Ishikawa (cell line): ENCODE measurements at regions not wholly inside any gene's neighbourhood (a gene's known extent, or its start where the extent isn't known, plus 50 kb on each side); places are given as distances from the start of the nearest gene placed in this dataset.

Experiments
- CREB1 ChIP-seq: IDR thresholded peaks from 2 replicates; pipeline ENCODE4 v1.6.1; 2012; ENCODE audit warnings: low read depth
- FOXM1 ChIP-seq: IDR thresholded peaks from 2 replicates; pipeline ENCODE4 v1.6.1; 2012; ENCODE audit warnings: low read depth, borderline replicate concordance
- MAX ChIP-seq: IDR thresholded peaks from 2 replicates; pipeline ENCODE4 v1.6.1; 2012
- RAD21 ChIP-seq: IDR thresholded peaks from 2 replicates; pipeline ENCODE4 v1.6.1; 2012; ENCODE audit warnings: low read depth
- TAF1 ChIP-seq: IDR thresholded peaks from 2 replicates; pipeline ENCODE4 v1.6.1; 2012; ENCODE audit warnings: low read depth, mild to moderate bottlenecking
- TEAD4 ChIP-seq: IDR thresholded peaks from 2 replicates; pipeline ENCODE4 v1.6.1; 2012
- TF ChIP-seq, protein P1 (sequence below): IDR thresholded peaks from 2 replicates; pipeline ENCODE4 v1.6.1; 2012; ENCODE audit warnings: low read depth, mild to moderate bottlenecking

GRCh38 chr5:51732304-51732703, 349.1 kb downstream of the ISL1 start:
- TF ChIP-seq TAF1, result no peak
- no peak for TF ChIP-seq RAD21
- TF ChIP-seq MAX, result no peak
- TF ChIP-seq, protein P1, sequence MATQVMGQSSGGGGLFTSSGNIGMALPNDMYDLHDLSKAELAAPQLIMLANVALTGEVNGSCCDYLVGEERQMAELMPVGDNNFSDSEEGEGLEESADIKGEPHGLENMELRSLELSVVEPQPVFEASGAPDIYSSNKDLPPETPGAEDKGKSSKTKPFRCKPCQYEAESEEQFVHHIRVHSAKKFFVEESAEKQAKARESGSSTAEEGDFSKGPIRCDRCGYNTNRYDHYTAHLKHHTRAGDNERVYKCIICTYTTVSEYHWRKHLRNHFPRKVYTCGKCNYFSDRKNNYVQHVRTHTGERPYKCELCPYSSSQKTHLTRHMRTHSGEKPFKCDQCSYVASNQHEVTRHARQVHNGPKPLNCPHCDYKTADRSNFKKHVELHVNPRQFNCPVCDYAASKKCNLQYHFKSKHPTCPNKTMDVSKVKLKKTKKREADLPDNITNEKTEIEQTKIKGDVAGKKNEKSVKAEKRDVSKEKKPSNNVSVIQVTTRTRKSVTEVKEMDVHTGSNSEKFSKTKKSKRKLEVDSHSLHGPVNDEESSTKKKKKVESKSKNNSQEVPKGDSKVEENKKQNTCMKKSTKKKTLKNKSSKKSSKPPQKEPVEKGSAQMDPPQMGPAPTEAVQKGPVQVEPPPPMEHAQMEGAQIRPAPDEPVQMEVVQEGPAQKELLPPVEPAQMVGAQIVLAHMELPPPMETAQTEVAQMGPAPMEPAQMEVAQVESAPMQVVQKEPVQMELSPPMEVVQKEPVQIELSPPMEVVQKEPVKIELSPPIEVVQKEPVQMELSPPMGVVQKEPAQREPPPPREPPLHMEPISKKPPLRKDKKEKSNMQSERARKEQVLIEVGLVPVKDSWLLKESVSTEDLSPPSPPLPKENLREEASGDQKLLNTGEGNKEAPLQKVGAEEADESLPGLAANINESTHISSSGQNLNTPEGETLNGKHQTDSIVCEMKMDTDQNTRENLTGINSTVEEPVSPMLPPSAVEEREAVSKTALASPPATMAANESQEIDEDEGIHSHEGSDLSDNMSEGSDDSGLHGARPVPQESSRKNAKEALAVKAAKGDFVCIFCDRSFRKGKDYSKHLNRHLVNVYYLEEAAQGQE, result no peak
- TF ChIP-seq CREB1, result no peak
- no peak for TF ChIP-seq TEAD4
- no peak for TF ChIP-seq FOXM1
